Upper lobe of left lung (tissue), 4 donors: ENCODE measurements at regions not wholly inside any gene's neighbourhood (a gene's known extent, or its start where the extent isn't known, plus 50 kb on each side); places are given as distances from the start of the nearest gene placed in this dataset.

Experiments
- EP300 ChIP-seq, 4 donors: sonication (generic); formaldehyde crosslinking; IDR thresholded peaks; one replicate each; pipeline ENCODE4 v1.5.1; 2017; ENCODE audit warnings: antibody characterized with exemption in 4 of 4, control low read depth in 2 of 4
- TF ChIP-seq, protein P1 (sequence below), 6 experiments: fragments of 450-650 bp in 4 of 6; fragments of 200-600 bp in 2 of 6; sonication (generic) in 2 of 6; IDR thresholded peaks; one replicate each; pipeline ENCODE4 v1.5.1; 2016 to 2019; ENCODE audit warnings: antibody characterized with exemption in 6 of 6

DNA sequence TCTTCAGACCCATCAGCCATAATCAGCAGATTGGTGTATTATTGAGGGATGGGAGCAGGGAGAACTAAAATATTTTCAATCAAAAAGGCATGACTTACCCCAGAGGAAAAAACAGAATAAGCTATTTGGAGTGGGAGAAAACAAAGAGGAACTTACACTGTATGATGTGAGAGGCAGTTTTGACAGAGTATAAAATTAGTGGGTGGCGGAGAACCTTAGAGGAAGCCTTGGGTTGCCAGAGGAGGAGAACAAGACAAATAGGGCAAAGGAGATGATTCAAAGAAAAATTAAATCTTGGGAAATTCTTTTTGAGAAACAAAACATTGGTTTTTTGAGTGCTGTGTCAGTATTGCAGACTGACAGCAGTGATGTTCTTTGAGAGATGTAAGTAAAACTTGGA lies 285.0 kb downstream of the C11orf87 start:
- TF ChIP-seq, protein P1, sequence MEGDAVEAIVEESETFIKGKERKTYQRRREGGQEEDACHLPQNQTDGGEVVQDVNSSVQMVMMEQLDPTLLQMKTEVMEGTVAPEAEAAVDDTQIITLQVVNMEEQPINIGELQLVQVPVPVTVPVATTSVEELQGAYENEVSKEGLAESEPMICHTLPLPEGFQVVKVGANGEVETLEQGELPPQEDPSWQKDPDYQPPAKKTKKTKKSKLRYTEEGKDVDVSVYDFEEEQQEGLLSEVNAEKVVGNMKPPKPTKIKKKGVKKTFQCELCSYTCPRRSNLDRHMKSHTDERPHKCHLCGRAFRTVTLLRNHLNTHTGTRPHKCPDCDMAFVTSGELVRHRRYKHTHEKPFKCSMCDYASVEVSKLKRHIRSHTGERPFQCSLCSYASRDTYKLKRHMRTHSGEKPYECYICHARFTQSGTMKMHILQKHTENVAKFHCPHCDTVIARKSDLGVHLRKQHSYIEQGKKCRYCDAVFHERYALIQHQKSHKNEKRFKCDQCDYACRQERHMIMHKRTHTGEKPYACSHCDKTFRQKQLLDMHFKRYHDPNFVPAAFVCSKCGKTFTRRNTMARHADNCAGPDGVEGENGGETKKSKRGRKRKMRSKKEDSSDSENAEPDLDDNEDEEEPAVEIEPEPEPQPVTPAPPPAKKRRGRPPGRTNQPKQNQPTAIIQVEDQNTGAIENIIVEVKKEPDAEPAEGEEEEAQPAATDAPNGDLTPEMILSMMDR (IDR thresholded peaks at IDR 0.05) = no peak
- no peak for TF ChIP-seq EP300 (IDR thresholded peaks at IDR 0.05)
